H1 (cell line): ENCODE measurements at regions not wholly inside any gene's neighbourhood (a gene's known extent, or its start where the extent isn't known, plus 50 kb on each side); places are given as distances from the start of the nearest gene placed in this dataset.

Experiments
- CTCF ChIA-PET: fragments of 300-600 bp; sonication (Branson Sonifier 250); formaldehyde crosslinking; loops from one replicate; lab custom pipeline; 2021; ENCODE audit not compliant: partially characterized antibody; lab: Charles Lee
- POLR2A ChIA-PET: fragments of 300-600 bp; sonication (Branson Sonifier 250); formaldehyde crosslinking; loops from one replicate; lab custom pipeline; 2021; ENCODE audit warnings: inconsistent platforms; ENCODE audit not compliant: partially characterized antibody; lab: Charles Lee
- DNase-seq, 2 experiments: peaks; one replicate each; pipeline versions ENCODE4 v3.0.0 to v3.0.0-alpha.2; 2010 to 2022; ENCODE audit warnings: low spot score in 2 of 2, low read depth in 1 of 2, mixed read lengths in 1 of 2
- FAIRE-seq: peaks from 2 replicates; lab custom pipeline; 2011; peaks lifted over from hg19 to GRCh38; lab: Jason Lieb, UNC
- H2AFZ ChIP-seq: 2 replicates; pipeline ENCODE4 v1.8.1; 2012; ENCODE audit warnings: low read length, inconsistent platforms
- H2AK5ac ChIP-seq: 2 replicates; pipeline ENCODE4 v1.6.1; 2013; ENCODE audit warnings: low read depth, low read length
- H2BK120ac ChIP-seq: replicated peaks from 2 replicates; pipeline ENCODE3; 2013; ENCODE audit warnings: low read depth, low read length, inconsistent platforms
- H2BK12ac ChIP-seq: 2 replicates; pipeline ENCODE4 v1.6.1; 2013; ENCODE audit warnings: low read depth, low read length
- H2BK15ac ChIP-seq: 2 replicates; pipeline ENCODE4 v1.6.1; 2013; ENCODE audit warnings: low read length
- H2BK20ac ChIP-seq: 2 replicates; pipeline ENCODE4 v1.6.1; 2013; ENCODE audit warnings: low read length
- H2BK5ac ChIP-seq: 2 replicates; pipeline ENCODE4 v1.6.1; 2013; ENCODE audit warnings: low read depth, low read length
- H3K14ac ChIP-seq: 2 replicates; pipeline ENCODE4 v1.6.1; 2013; ENCODE audit warnings: inconsistent platforms; ENCODE audit not compliant: insufficient read length
- H3K18ac ChIP-seq: 2 replicates; pipeline ENCODE4 v1.6.1; 2013; ENCODE audit warnings: low read length; ENCODE audit errors: extremely low read depth
- H3K23ac ChIP-seq: 2 replicates; pipeline ENCODE4 v1.6.1; 2013; ENCODE audit warnings: inconsistent platforms; ENCODE audit not compliant: insufficient read length
- H3K23me2 ChIP-seq: 2 replicates; pipeline ENCODE4 v1.6.1; 2013; ENCODE audit warnings: low read depth, low read length
- H3K27ac ChIP-seq: 2 replicates; pipeline ENCODE4 v1.6.1; 2011; ENCODE audit warnings: low read depth, low read length, inconsistent platforms
- H3K27me3 ChIP-seq, 4 experiments: replicated peaks in 1 of 4; 1 replicate in 1 of 4; 2 replicates in 3 of 4; pipeline versions ENCODE4 v1.6.1 to v1.8.1; 2011 to 2013; ENCODE audit warnings: low read length in 3 of 4, mild to moderate bottlenecking in 3 of 4, inconsistent platforms in 2 of 4, mixed read lengths in 2 of 4, moderate library complexity in 1 of 4; ENCODE audit not compliant: control insufficient read depth in 3 of 4, insufficient read depth in 3 of 4; ENCODE audit errors: extremely low read depth in 1 of 4
- H3K36me3 ChIP-seq, 4 experiments: 2 replicates each; pipeline versions ENCODE4 v1.6.1 to v1.8.1; 2011 to 2013; ENCODE audit warnings: mild to moderate bottlenecking in 4 of 4, low read length in 3 of 4, moderate library complexity in 2 of 4, control low read depth in 1 of 4, inconsistent platforms in 1 of 4; ENCODE audit not compliant: insufficient read depth in 4 of 4, control insufficient read depth in 2 of 4
- H3K4ac ChIP-seq: replicated peaks from 2 replicates; pipeline ENCODE3; 2013; ENCODE audit warnings: low read length, low read depth, mixed read lengths, inconsistent platforms; ENCODE audit not compliant: insufficient read length
- H3K4me1 ChIP-seq, 4 experiments: replicated peaks in 1 of 4; 1 replicate in 1 of 4; 2 replicates in 3 of 4; pipeline versions ENCODE4 v1.6.1 to v1.8.1; 2011 to 2013; ENCODE audit warnings: low read length in 3 of 4, inconsistent platforms in 2 of 4, mixed read lengths in 1 of 4; ENCODE audit not compliant: insufficient read depth in 4 of 4, control insufficient read depth in 3 of 4
- H3K4me2 ChIP-seq, 2 experiments: 2 replicates each; pipeline versions ENCODE4 v1.6.1 to v1.8.1; 2011 to 2013; ENCODE audit warnings: low read depth in 2 of 2, low read length in 2 of 2, control low read depth in 1 of 2, inconsistent platforms in 1 of 2, mild to moderate bottlenecking in 1 of 2; ENCODE audit not compliant: insufficient read depth in 1 of 2
- H3K4me3 ChIP-seq, 4 experiments: fragments of 200-600, 300-600 bp in 1 of 4; sonication (generic), shearing (Covaris generic), sonication (Bioruptor Twin) in 1 of 4; 2 replicates each; pipeline versions ENCODE4 v1.5.1 to v1.8.1; 2011 to 2016; ENCODE audit warnings: low read length in 4 of 4, low read depth in 3 of 4, control low read depth in 2 of 4, inconsistent platforms in 2 of 4, mild to moderate bottlenecking in 2 of 4, mixed read lengths in 1 of 4, moderate library complexity in 1 of 4; ENCODE audit not compliant: insufficient read depth in 2 of 4; ENCODE audit errors: extremely low read depth in 1 of 4
- H3K56ac ChIP-seq: replicated peaks from 2 replicates; pipeline ENCODE3; 2013; ENCODE audit warnings: low read depth, mild to moderate bottlenecking, mixed read lengths, low read length, inconsistent platforms; ENCODE audit not compliant: insufficient read length
- H3K79me1 ChIP-seq: 2 replicates; pipeline ENCODE4 v1.6.1; 2013; ENCODE audit warnings: low read depth, low read length, control low read depth
- H3K79me2 ChIP-seq, 2 experiments: 2 replicates each; pipeline versions ENCODE4 v1.6.1 to v1.8.1; 2012 to 2013; ENCODE audit warnings: low read length in 2 of 2, mild to moderate bottlenecking in 2 of 2, inconsistent platforms in 1 of 2; ENCODE audit not compliant: insufficient read depth in 2 of 2, control insufficient read depth in 1 of 2
- H3K9ac ChIP-seq, 4 experiments: replicated peaks in 1 of 4; 1 replicate in 1 of 4; 2 replicates in 3 of 4; pipeline versions ENCODE4 v1.6.1 to v1.8.1; 2011 to 2013; ENCODE audit warnings: low read depth in 3 of 4, low read length in 3 of 4, control low read depth in 2 of 4, mild to moderate bottlenecking in 2 of 4, moderate library complexity in 2 of 4, inconsistent platforms in 1 of 4; ENCODE audit errors: extremely low read depth in 1 of 4
- H3K9me3 ChIP-seq, 2 experiments: 2 replicates each; pipeline versions ENCODE4 v1.6.1 to v1.8.1; 2012 to 2013; ENCODE audit warnings: mild to moderate bottlenecking in 2 of 2, moderate library complexity in 2 of 2, control low read depth in 1 of 2, inconsistent platforms in 1 of 2, low read depth in 1 of 2, low read length in 1 of 2, mixed read lengths in 1 of 2; ENCODE audit not compliant: insufficient read depth in 2 of 2
- H4K20me1 ChIP-seq, 2 experiments: replicated peaks in 1 of 2; 2 replicates each; pipeline versions ENCODE3 to v1.8.1; 2011 to 2013; ENCODE audit warnings: inconsistent platforms in 2 of 2, low read length in 2 of 2, mild to moderate bottlenecking in 1 of 2; ENCODE audit not compliant: insufficient read depth in 2 of 2, control insufficient read depth in 1 of 2
- H4K5ac ChIP-seq: 2 replicates; pipeline ENCODE4 v1.6.1; 2013; ENCODE audit warnings: low read length, low read depth, mixed read lengths, inconsistent platforms; ENCODE audit not compliant: insufficient read length
- H4K8ac ChIP-seq: 2 replicates; pipeline ENCODE4 v1.8.0; 2013; ENCODE audit warnings: mild to moderate bottlenecking, moderate library complexity, low read length, inconsistent platforms; ENCODE audit not compliant: insufficient read depth; ENCODE audit errors: extremely low read depth
- H4K91ac ChIP-seq: replicated peaks from 2 replicates; pipeline ENCODE3; 2013; ENCODE audit warnings: low read length, mixed read lengths, inconsistent platforms; ENCODE audit not compliant: insufficient read length
- CTCF ChIP-seq, 3 experiments: IDR thresholded peaks; 1 replicate in 2 of 3; 2 replicates in 1 of 3; pipeline versions ENCODE4 v1.5.1 to v1.6.1; 2011; ENCODE audit warnings: low read length in 3 of 3, mild to moderate bottlenecking in 3 of 3, inconsistent platforms in 2 of 3, low read depth in 1 of 3, moderate library complexity in 1 of 3; ENCODE audit not compliant: insufficient read depth in 1 of 3; ENCODE audit errors: control extremely low read depth in 1 of 3
- E2F6 ChIP-seq: IDR thresholded peaks from 2 replicates; pipeline ENCODE4 v1.6.1; 2012; ENCODE audit warnings: inconsistent platforms
- EGR1 ChIP-seq: IDR thresholded peaks from 2 replicates; pipeline ENCODE4 v1.6.1; 2011; ENCODE audit warnings: low read depth, low read length, borderline replicate concordance
- NANOG ChIP-seq: IDR thresholded peaks from 2 replicates; pipeline ENCODE4 v1.6.1; 2011; ENCODE audit warnings: low read length, low read depth, mild to moderate bottlenecking, inconsistent platforms; ENCODE audit not compliant: insufficient read depth, poor library complexity, severe bottlenecking
- NRF1 ChIP-seq: IDR thresholded peaks from 2 replicates; pipeline ENCODE4 v1.6.1; 2011; ENCODE audit warnings: mild to moderate bottlenecking, low read depth, low read length, improper control_type of control experiment
- RAD21 ChIP-seq, 2 experiments: IDR thresholded peaks in 1 of 2; conservative IDR thresholded peaks in 1 of 2; 2 replicates each; pipeline ENCODE4 v1.6.1; 2011; ENCODE audit warnings: low read depth in 2 of 2, low read length in 2 of 2, improper control_type of control experiment in 1 of 2, inconsistent platforms in 1 of 2, mild to moderate bottlenecking in 1 of 2, moderate library complexity in 1 of 2
- RNF2 ChIP-seq: fragments of 200-900, 300-1000 bp; sonication (generic); IDR thresholded peaks from 2 replicates; pipeline ENCODE4 v1.7.1; 2016; ENCODE audit warnings: borderline replicate concordance, low read depth, mild to moderate bottlenecking, antibody characterized with exemption, low read length; ENCODE audit not compliant: poor library complexity, severe bottlenecking; ENCODE audit errors: missing control alignments
- SIN3A ChIP-seq, 2 experiments: IDR thresholded peaks in 1 of 2; conservative IDR thresholded peaks in 1 of 2; 2 replicates each; pipeline ENCODE4 v1.6.1; 2011 to 2012; ENCODE audit warnings: low read length in 2 of 2, improper control_type of control experiment in 1 of 2, low read depth in 1 of 2, mild to moderate bottlenecking in 1 of 2
- SIRT6 ChIP-seq: IDR thresholded peaks from one replicate; pipeline ENCODE4 v1.7.1; 2012; ENCODE audit warnings: low read length, inconsistent platforms
- TAF7 ChIP-seq: optimal IDR thresholded peaks from 2 replicates; pipeline ENCODE3; 2011; ENCODE audit warnings: low read depth, mild to moderate bottlenecking, inconsistent platforms, low read length, moderate library complexity, borderline replicate concordance
- WGBS, 2 experiments: shearing (Covaris generic) in 1 of 2; methylation state at CpG; one replicate each; pipeline versions ENCODE4 v1.1.6 to v1.1.7; 2013 to 2015; ENCODE audit warnings: low lambda C conversion rate in 2 of 2, mixed read lengths in 2 of 2, inconsistent platforms in 1 of 2, low coverage in 1 of 2, missing lambda C conversion rate in 1 of 2; ENCODE audit not compliant: insufficient replicate concordance in 2 of 2, insufficient coverage in 1 of 2, insufficient read length in 1 of 2; ENCODE audit errors: extremely low coverage in 1 of 2, missing lambda C conversion rate in 1 of 2; 5-methylcytosine and 5-hydroxymethylcytosine counted together

- H3K79me1 ChIP-seq = no peaks in the 10 kb centered on the region
- no peak overlapping the region for H3K4ac ChIP-seq
- no peak overlapping the region for H3K27ac ChIP-seq
- H3K56ac ChIP-seq = no peak overlapping the region
- no peak overlapping the region for H2AK5ac ChIP-seq
- H2BK15ac ChIP-seq = no peak overlapping the region
- no peaks in the 10 kb centered on the region for H3K9me3 ChIP-seq
- no peaks in the 10 kb centered on the region for H3K36me3 ChIP-seq
- H3K18ac ChIP-seq = no peak overlapping the region
- POLR2A ChIA-PET = no interaction called here
- WGBS, 2 experiments = 95% methylated on average over 1 of the region's 1 CpG; no CpG with 5 or more reads in 1 of the 2 experiments
- H3K79me2 ChIP-seq = no peaks in the 10 kb centered on the region
- peaks cover 0 to 3% (median 0%) of the 10 kb centered on the region in 4 experiments; a peak in 1 of 7 replicates for H3K4me1 ChIP-seq
- H3K4me3 ChIP-seq = no peak overlapping the region
- CTCF ChIA-PET = no interaction called here
- H2BK5ac ChIP-seq = no peak overlapping the region
- H3K23ac ChIP-seq = no peak overlapping the region
- H3K9ac ChIP-seq = no peak overlapping the region
- no peak overlapping the region for H2BK20ac ChIP-seq
- no peak overlapping the region for H3K14ac ChIP-seq
- DNase-seq = no peak
- H2BK12ac ChIP-seq = no peak overlapping the region
- H4K8ac ChIP-seq = no peak overlapping the region
- no peak overlapping the region for H2AFZ ChIP-seq
- H3K4me2 ChIP-seq = no peak overlapping the region
- H2BK120ac ChIP-seq = no peak overlapping the region
- no peak overlapping the region for H4K5ac ChIP-seq
- H4K91ac ChIP-seq = no peak overlapping the region
- no peaks in the 10 kb centered on the region for H3K23me2 ChIP-seq
- H4K20me1 ChIP-seq = no peaks in the 10 kb centered on the region
- no peaks in the 10 kb centered on the region for H3K27me3 ChIP-seq
- FAIRE-seq = no peak
- no peak for TF ChIP-seq CTCF (IDR thresholded peaks at IDR 0.05; ENCODE audit: control extremely low read depth in 1 of 3, insufficient read depth in 1 of 3, low read depth in 1 of 3, low read length in 3 of 3)
- TF ChIP-seq SIN3A (conservative IDR thresholded peaks at IDR 0.05 in 1 of 2, IDR thresholded peaks at IDR 0.05 in 1 of 2; ENCODE audit: low read depth in 1 of 2, low read length in 2 of 2) = no peak
- no peak for TF ChIP-seq NANOG
- TF ChIP-seq TAF7 = no peak
- TF ChIP-seq NRF1 = no peak
- no peak for TF ChIP-seq E2F6
- TF ChIP-seq SIRT6 = no peak
- no peak for TF ChIP-seq RNF2
- TF ChIP-seq EGR1 = no peak
- no peak for TF ChIP-seq RAD21 (IDR thresholded peaks at IDR 0.05 in 1 of 2, conservative IDR thresholded peaks at IDR 0.05 in 1 of 2; ENCODE audit: low read depth in 2 of 2, low read length in 2 of 2)
Observed at GRCh38 chr17:63070031-63070430, 104.0 kb downstream of the TANC2 start.
